ENCODE measurements at regions not wholly inside any gene's neighbourhood (a gene's known extent, or its start where the extent isn't known, plus 50 kb on each side); places are given as distances from the start of the nearest gene placed in this dataset.
A peak's percentile ranks its signal among the peaks of the same experiment; 100 is the strongest.
"Not testable (repeated sequence)": the region's sequence is repeated elsewhere in the genome, so short reads cannot be mapped to it uniquely, and the experiment has no call there.

- no peak for DNase-seq
Observed at GRCh38 chr6:27106382-27106781, 141.1 kb upstream of the PRSS16 start.

GRCh38 chr6:27111743-27112142 is 135.8 kb upstream of the PRSS16 start:
- no peak for DNase-seq

- DNase-seq, result no peak
Observed at GRCh38 chr6:27112974-27113373, 134.5 kb upstream of the PRSS16 start.

- no peak for DNase-seq
Observed at GRCh38 chr6:27119329-27119728, 128.2 kb upstream of the PRSS16 start.

GRCh38 chr6:27119761-27120160 is 127.7 kb upstream of the PRSS16 start:
- no peak for DNase-seq

- DNase-seq, result no peak
Observed at GRCh38 chr6:27121640-27122039, 125.9 kb upstream of the PRSS16 start.

- no peak for DNase-seq
Observed at GRCh38 chr6:27124252-27124657, 123.2 kb upstream of the PRSS16 start.

GRCh38 chr6:27126046-27126814 is 121.3 kb upstream of the PRSS16 start:
- DNase-seq, result no peak

- DNase-seq, result peak; percentile 88
Observed at GRCh38 chr6:27126815-27127537, 120.5 kb upstream of the PRSS16 start.

GRCh38 chr6:27127874-27128273 is 119.6 kb upstream of the PRSS16 start:
- not testable (repeated sequence) for DNase-seq

- DNase-seq, result no peak
Observed at GRCh38 chr6:27128311-27129094, 119.0 kb upstream of the PRSS16 start.

- no peak for DNase-seq
Observed at GRCh38 chr6:27129095-27129815, 118.2 kb upstream of the PRSS16 start.

GRCh38 chr6:27129917-27130316 is 117.6 kb upstream of the PRSS16 start:
- DNase-seq, result no peak

- no peak for DNase-seq
Observed at GRCh38 chr6:27130668-27131428, 116.7 kb upstream of the PRSS16 start.

GRCh38 chr6:27132282-27132531 is 115.3 kb upstream of the PRSS16 start:
- not testable (repeated sequence) for DNase-seq

GRCh38 chr6:27132532-27133280 is 114.8 kb upstream of the PRSS16 start:
- peak; percentile 100 for DNase-seq

GRCh38 chr6:27133281-27134227 is 113.9 kb upstream of the PRSS16 start:
- DNase-seq, result peak; percentile 67

GRCh38 chr6:27135087-27135657 is 112.3 kb upstream of the PRSS16 start:
- DNase-seq, result no peak

- no peak for DNase-seq
Observed at GRCh38 chr6:27136077-27136644, 111.3 kb upstream of the PRSS16 start.
